NT2/D1 (cell line): ENCODE measurements at regions not wholly inside any gene's neighbourhood (a gene's known extent, or its start where the extent isn't known, plus 50 kb on each side); places are given as distances from the start of the nearest gene placed in this dataset.

ENCODE experiments used
- YY1 ChIP-seq: IDR thresholded peaks from 2 replicates; pipeline ENCODE4 v1.6.1; 2011; ENCODE audit not compliant: insufficient read length, insufficient read depth
- ZNF274 ChIP-seq: IDR thresholded peaks from 2 replicates; pipeline ENCODE4 v1.6.1; 2011; ENCODE audit warnings: mild to moderate bottlenecking, low read depth, low read length

DNA sequence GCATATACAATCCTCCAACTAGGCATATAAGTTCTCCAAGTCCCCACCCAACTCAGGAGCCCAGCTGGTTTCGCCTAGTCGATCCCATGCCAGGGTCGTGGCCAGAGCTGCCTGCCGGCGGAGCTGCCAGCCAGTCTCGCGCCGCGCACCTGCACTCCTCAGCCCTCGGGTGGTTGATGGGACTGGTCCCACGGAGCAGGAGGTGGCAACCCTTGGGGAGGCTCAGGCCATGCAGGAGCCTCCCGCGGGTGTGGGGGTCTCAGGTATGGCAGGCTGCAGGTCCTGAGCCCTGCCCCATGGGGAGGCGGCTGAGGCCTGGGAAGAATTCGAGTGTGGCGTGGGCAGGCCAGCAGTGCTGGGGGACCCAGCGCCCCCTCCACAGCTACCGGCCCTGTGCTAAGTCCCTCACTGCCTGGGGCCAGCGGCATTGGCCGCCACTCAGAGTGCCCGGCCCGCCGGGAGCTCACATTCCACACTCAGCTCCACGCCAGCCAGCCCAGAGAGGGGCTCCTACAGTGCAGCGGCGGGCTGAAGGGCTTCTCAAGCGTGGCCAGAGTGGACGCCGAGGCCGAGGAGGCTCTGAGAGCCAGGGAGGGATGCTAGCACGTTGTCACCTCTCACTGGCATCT is 1086.4 kb upstream of the PCDH10 start:
- no peak for TF ChIP-seq ZNF274
- TF ChIP-seq YY1, result no peak
